ENCODE measurements at regions not wholly inside any gene's neighbourhood (a gene's known extent, or its start where the extent isn't known, plus 50 kb on each side); places are given as distances from the start of the nearest gene placed in this dataset.

DNA sequence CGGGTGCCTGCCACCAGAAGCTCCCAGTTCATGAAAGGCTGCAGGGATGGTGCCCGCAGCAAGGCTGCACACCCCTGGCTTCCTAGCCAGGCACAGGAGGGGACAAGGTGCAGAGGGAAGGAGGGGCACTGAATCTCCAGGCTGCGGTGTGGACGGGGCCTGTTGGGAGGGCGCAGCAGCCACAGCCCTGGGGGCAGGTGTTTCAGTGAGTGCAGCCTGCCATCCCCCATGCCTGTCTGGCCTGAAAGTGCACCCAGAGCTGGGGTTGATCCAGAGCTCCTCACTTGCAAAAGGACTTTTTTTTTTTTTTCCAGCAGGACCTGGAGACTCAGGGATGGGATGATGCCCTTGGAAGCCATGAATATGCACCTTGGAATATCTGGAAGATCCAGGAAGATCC, 153.7 kb upstream of the C1orf174 start:
- TF ChIP-seq CTCF (IDR thresholded peaks at IDR 0.05; ENCODE audit: extremely low read depth in 1 of 2, insufficient read depth in 1 of 2, low read depth in 1 of 2, low read length in 2 of 2), result no peak
- TF ChIP-seq EZH2 (IDR thresholded peaks at IDR 0.05; ENCODE audit: borderline replicate concordance, low read depth, low read length, severe bottlenecking), result no peak
- no peak for TF ChIP-seq POLR2A (IDR thresholded peaks at IDR 0.05; ENCODE audit: low read depth, low read length)
- TF ChIP-seq POLR2AphosphoS5 (IDR thresholded peaks at IDR 0.05; ENCODE audit: insufficient read depth, low read depth, low read length), result no peak
- no peak for TF ChIP-seq MAX (IDR thresholded peaks at IDR 0.05; ENCODE audit: insufficient read depth, insufficient read length)
- TF ChIP-seq FOS (IDR thresholded peaks at IDR 0.05; ENCODE audit: borderline replicate concordance, insufficient read depth, low read length), result no peak
